Small intestine (tissue), 7 donors: ENCODE measurements at regions not wholly inside any gene's neighbourhood (a gene's known extent, or its start where the extent isn't known, plus 50 kb on each side); places are given as distances from the start of the nearest gene placed in this dataset.
"Not testable (repeated sequence)": the region's sequence is repeated elsewhere in the genome, so short reads cannot be mapped to it uniquely, and the experiment has no call there.

Experiments used
- DNase-seq, 2 donors: peaks; one replicate each; pipeline versions ENCODE4 v3.0.0 to v3.0.0-alpha.2; 2013
- FAIRE-seq: peaks from 2 replicates; lab custom pipeline; 2012; peaks lifted over from hg19 to GRCh38; lab: Jason Lieb, UNC
- H3K27ac ChIP-seq, 3 donors: one replicate each; pipeline ENCODE4 v1.5.1; 2013; ENCODE audit warnings: low read length in 2 of 3, mild to moderate bottlenecking in 2 of 3, control low read depth in 1 of 3, inconsistent platforms in 1 of 3, low read depth in 1 of 3, moderate library complexity in 1 of 3
- H3K27me3 ChIP-seq, 3 donors: one replicate each; pipeline ENCODE4 v1.6.1; 2013; ENCODE audit warnings: low read length in 3 of 3, inconsistent platforms in 1 of 3; ENCODE audit not compliant: control insufficient read depth in 3 of 3, insufficient read depth in 3 of 3
- H3K36me3 ChIP-seq, 3 donors: one replicate each; pipeline ENCODE4 v1.6.1; 2013; ENCODE audit warnings: low read length in 3 of 3, inconsistent platforms in 1 of 3, low read depth in 1 of 3, mild to moderate bottlenecking in 1 of 3, moderate library complexity in 1 of 3; ENCODE audit not compliant: control insufficient read depth in 3 of 3, insufficient read depth in 2 of 3
- H3K4me1 ChIP-seq, 3 donors: one replicate each; pipeline ENCODE4 v1.6.1; 2013; ENCODE audit warnings: low read length in 2 of 3, inconsistent platforms in 1 of 3, low read depth in 1 of 3, mild to moderate bottlenecking in 1 of 3, moderate library complexity in 1 of 3; ENCODE audit not compliant: control insufficient read depth in 3 of 3, insufficient read depth in 2 of 3
- H3K4me3 ChIP-seq, 3 donors: one replicate each; pipeline ENCODE4 v1.5.1; 2013; ENCODE audit warnings: low read length in 3 of 3, control low read depth in 1 of 3, inconsistent platforms in 1 of 3, low read depth in 1 of 3, mild to moderate bottlenecking in 1 of 3, moderate library complexity in 1 of 3
- H3K9me3 ChIP-seq, 2 donors: one replicate each; pipeline ENCODE4 v1.6.1; 2013; ENCODE audit warnings: low read depth in 1 of 2, low read length in 1 of 2; ENCODE audit not compliant: control insufficient read depth in 2 of 2, insufficient read depth in 1 of 2
- WGBS, 3 donors: extraction: QIAGEN DNeasy Blood & Tissue Kit; methylation state at CpG; one replicate each; pipeline ENCODE4 v1.1.7; 2013; 5-methylcytosine and 5-hydroxymethylcytosine counted together
- donor health status: healthy with polysubstance abuse.
- donor health status: control.
- donor health status: control.
- donor health status: Bipolar disorder and iron deficiency.
- donor health status: healthy.

DNA sequence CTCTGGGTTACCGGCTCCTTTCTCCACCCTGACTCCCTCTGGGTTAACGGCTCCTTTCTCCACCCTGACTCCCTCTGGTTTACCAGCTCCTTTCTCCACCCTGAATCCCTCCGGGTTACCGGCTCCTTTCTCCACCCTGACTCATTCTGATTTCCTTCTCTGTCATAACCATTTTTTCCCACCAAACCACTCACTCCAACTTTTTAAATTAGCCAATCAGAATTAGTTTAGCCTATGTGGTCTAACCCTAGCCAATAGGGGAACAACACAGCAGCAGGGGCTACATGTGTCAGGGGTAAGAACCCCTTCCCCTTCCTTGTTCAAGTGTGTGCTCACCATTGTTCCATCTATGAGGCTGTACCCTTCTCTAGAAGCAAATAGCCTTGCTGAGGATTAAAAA lies 98.4 kb upstream of the RBM19 start:
- no peak for FAIRE-seq
- DNase-seq = no peak
- Histone ChIP-seq H3K4me3 (no peak overlapping the region), H3K27ac (no peak overlapping the region), H3K9me3 (peaks cover 0 to 4% of the 10 kb centered on the region in 2 donors), H3K27me3 (peaks cover 0 to 1% (median 0%) of the 10 kb centered on the region in 3 donors), H3K36me3 (no peaks in the 10 kb centered on the region), H3K4me1 (no peaks in the 10 kb centered on the region)
- WGBS, 3 donors = 66 to 97% (median 90%) methylated on average over 2 to 4 of the region's 4 CpGs

DNA sequence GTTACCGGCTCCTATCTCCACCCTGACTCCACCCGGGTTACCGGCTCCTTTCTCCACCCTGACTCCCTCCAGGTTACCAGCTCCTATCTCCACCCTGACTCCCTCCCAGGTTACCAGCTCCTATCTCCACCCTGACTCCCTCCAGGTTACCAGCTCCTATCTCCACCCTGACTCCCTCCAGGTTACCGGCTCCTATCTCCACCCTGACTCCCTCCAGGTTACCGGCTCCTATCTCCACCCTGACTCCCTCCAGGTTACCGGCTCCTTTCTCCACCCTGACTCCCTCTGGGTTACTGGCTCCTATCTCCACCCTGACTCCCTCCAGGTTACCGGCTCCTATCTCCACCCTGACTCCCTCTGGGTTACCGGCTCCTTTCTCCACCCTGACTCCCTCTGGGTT lies 97.9 kb upstream of the RBM19 start:
- H3K27me3 ChIP-seq, H3K27ac ChIP-seq, H3K36me3 ChIP-seq, H3K4me1 ChIP-seq, H3K9me3 ChIP-seq, H3K4me3 ChIP-seq, FAIRE-seq, DNase-seq: not testable (repeated sequence)
- 72 to 83% (median 82%) methylated on average over 5 to 8 of the region's 8 CpGs for WGBS, 3 donors

- H3K27me3 ChIP-seq = peaks cover 0 to 1% (median 0%) of the 10 kb centered on the region in 3 donors
- peaks cover 0 to 4% of the 10 kb centered on the region in 2 donors for H3K9me3 ChIP-seq
- FAIRE-seq (no peak), DNase-seq (no peak)
- no peaks in the 10 kb centered on the region for H3K36me3 ChIP-seq
- 80 to 91% (median 85%) methylated on average over 3 of the region's 3 CpGs for WGBS, 3 donors
- no peaks in the 10 kb centered on the region for H3K4me1 ChIP-seq
- H3K27ac ChIP-seq = no peak overlapping the region
- no peak overlapping the region for H3K4me3 ChIP-seq
These were observed 97.3 kb upstream of the RBM19 start for GRCh38 chr12:114063435-114063834.

- DNase-seq, H3K36me3 ChIP-seq, FAIRE-seq, H3K4me1 ChIP-seq, H3K27ac ChIP-seq, H3K4me3 ChIP-seq, H3K9me3 ChIP-seq, H3K27me3 ChIP-seq: not testable (repeated sequence)
- WGBS, 3 donors = 82 to 90% (median 89%) methylated on average over 8 of the region's 8 CpGs
These were observed 90.2 kb upstream of the RBM19 start for GRCh38 chr12:114056351-114056750.

- WGBS, 3 donors = 59 to 76% (median 71%) methylated on average over 7 of the region's 7 CpGs
- Histone ChIP-seq H3K9me3 (peaks cover 0 to 2% of the 10 kb centered on the region in 2 donors), H3K36me3 (no peaks in the 10 kb centered on the region), H3K27me3 (no peaks in the 10 kb centered on the region), H3K27ac (no peak overlapping the region), H3K4me1 (no peaks in the 10 kb centered on the region), H3K4me3 (no peak overlapping the region)
- FAIRE-seq (no peak), DNase-seq (no peak)
These were observed 88.9 kb upstream of the RBM19 start for GRCh38 chr12:114054982-114055381.

DNA sequence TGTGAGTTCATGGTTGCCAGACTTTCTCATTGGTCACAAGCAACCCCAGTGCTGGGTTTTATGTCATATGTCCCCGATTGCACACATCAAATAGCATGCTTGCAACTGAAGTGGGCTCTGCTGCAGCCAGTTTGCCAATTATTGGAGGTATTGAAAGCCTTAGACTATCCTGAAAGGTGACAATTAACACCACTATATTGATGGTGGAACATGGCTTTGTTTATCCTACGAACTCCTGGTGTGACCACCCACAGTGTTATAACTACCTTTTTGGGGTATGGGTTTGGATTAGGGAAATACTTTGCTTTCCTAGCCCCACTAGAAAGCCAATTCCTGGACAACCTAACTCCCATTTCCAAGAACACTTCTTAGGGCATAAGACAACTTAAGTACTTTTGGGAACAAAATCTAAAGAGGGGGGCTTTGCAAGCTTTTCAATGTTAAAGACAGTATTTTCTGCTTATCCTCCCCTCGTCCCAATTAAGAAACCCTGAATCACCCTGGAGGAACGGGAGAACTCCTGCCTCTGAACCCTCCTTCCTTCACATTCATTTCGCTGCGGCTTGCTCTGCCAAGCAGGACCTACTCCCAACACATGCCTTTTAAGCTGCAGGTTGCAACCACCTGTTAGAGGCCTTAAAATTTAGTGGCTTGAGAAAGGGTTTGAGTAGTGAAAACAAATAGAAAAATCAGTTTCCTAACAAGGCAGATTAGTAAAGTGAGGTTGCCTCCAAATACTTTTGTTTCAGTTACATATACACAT lies 80.3 kb upstream of the RBM19 start:
- 51 to 60% (median 52%) methylated on average over 6 of the region's 6 CpGs for WGBS, 3 donors
- Histone ChIP-seq H3K9me3 (no peaks in the 10 kb centered on the region), H3K36me3 (no peaks in the 10 kb centered on the region), H3K27me3 (peaks cover 0 to 8% (median 4%) of the 10 kb centered on the region in 3 donors), H3K27ac (no peak overlapping the region), H3K4me3 (no peak overlapping the region), H3K4me1 (no peaks in the 10 kb centered on the region)
- FAIRE-seq = no peak
- DNase-seq = no peak

DNA sequence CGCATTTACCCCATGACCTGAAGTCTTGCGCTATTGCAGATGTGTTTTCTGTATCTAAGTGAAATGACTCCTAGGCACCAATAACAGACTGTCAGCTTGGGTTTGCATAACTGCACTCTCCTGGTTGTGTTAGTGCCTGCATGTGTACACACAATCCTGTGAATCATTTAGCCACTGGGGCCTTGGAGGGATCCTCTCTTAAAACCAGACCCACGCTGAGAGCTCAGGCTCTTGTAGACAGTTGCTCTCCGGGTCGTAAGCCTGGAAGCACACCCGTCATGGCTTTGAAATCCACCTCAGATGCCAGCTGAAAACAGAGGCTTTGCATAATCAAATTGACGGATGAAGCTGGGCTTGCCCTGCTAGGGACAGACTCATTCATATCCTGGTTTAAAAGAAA lies 79.2 kb upstream of the RBM19 start:
- no peak overlapping the region for H3K27ac ChIP-seq
- no peak overlapping the region for H3K4me3 ChIP-seq
- 45 to 47% (median 47%) methylated on average over 7 of the region's 7 CpGs for WGBS, 3 donors
- DNase-seq (no peak), FAIRE-seq (no peak)
- no peaks in the 10 kb centered on the region for H3K36me3 ChIP-seq
- peaks cover 0 to 8% (median 4%) of the 10 kb centered on the region in 3 donors for H3K27me3 ChIP-seq
- H3K9me3 ChIP-seq = no peaks in the 10 kb centered on the region
- H3K4me1 ChIP-seq = no peaks in the 10 kb centered on the region

DNA sequence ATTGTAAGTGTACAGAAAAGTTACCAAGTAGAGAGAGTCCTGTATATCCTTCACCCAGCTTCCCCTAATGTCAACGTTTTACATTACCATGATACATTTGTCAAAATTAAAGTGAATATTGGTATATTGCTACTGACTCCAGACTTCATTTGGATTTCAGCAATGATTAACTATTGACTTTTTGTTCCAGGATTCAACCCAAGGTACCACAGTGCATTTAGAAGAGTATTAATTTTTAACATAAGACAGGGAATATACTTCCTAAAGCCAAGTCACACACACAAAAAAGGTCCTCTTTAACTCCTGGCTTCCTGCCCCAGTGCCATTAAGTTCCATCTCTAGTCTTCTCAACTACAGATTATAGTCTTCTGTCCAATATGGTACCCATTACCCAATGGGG lies 75.5 kb upstream of the RBM19 start:
- Histone ChIP-seq H3K4me1 (no peaks in the 10 kb centered on the region), H3K36me3 (no peaks in the 10 kb centered on the region), H3K4me3 (no peak overlapping the region), H3K27ac (no peak overlapping the region), H3K9me3 (no peaks in the 10 kb centered on the region), H3K27me3 (peaks cover 0 to 7% (median 0%) of the 10 kb centered on the region in 3 donors)
- DNase-seq (no peak), FAIRE-seq (no peak)
- 69 to 71% (median 69%) methylated on average over 1 of the region's 1 CpG for WGBS, 3 donors

GRCh38 chr12:114041136-114041535 lies 75.0 kb upstream of the RBM19 start:
- no peaks in the 10 kb centered on the region for H3K4me1 ChIP-seq
- no peaks in the 10 kb centered on the region for H3K9me3 ChIP-seq
- WGBS, 3 donors = 82 to 87% (median 87%) methylated on average over 6 of the region's 6 CpGs
- no peak overlapping the region for H3K4me3 ChIP-seq
- H3K36me3 ChIP-seq = no peaks in the 10 kb centered on the region
- FAIRE-seq (no peak), DNase-seq (no peak)
- no peak overlapping the region for H3K27ac ChIP-seq
- H3K27me3 ChIP-seq = peaks cover 0 to 6% (median 0%) of the 10 kb centered on the region in 3 donors
